ENCODE measurements at regions not wholly inside any gene's neighbourhood (a gene's known extent, or its start where the extent isn't known, plus 50 kb on each side); places are given as distances from the start of the nearest gene placed in this dataset.
"Not testable (repeated sequence)": the region's sequence is repeated elsewhere in the genome, so short reads cannot be mapped to it uniquely, and the experiment has no call there.

DNA sequence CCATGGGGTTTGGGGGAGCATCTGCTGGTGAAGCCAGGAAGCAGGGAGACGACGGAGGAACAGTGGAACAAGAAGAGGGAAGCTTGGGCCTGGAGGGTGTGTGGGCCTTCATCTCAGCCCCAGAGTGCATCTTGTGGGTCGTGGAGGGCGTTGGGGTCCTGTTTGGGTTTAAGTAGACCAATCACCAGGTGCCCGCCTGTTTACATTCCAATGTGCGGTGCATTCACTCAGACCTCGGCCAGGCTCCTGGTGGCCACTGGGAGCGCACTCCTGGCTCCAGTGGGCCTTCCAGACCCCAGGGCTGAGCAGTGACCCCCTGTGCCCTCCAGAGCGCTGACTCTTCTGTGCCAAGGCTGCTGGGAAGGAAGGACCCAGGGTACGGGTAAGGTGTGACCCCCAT is 293.7 kb downstream of the NDUFA10 start:
- Histone ChIP-seq H3K27me3 (ENCODE audit: insufficient read depth, poor library complexity, severe bottlenecking) (no peaks in the 10 kb centered on the region), H3K27ac (replicated peaks) (no peak overlapping the region), H3K4me3 (replicated peaks; ENCODE audit: insufficient read depth, low read length) (no peak overlapping the region)
- TF ChIP-seq, protein P1, sequence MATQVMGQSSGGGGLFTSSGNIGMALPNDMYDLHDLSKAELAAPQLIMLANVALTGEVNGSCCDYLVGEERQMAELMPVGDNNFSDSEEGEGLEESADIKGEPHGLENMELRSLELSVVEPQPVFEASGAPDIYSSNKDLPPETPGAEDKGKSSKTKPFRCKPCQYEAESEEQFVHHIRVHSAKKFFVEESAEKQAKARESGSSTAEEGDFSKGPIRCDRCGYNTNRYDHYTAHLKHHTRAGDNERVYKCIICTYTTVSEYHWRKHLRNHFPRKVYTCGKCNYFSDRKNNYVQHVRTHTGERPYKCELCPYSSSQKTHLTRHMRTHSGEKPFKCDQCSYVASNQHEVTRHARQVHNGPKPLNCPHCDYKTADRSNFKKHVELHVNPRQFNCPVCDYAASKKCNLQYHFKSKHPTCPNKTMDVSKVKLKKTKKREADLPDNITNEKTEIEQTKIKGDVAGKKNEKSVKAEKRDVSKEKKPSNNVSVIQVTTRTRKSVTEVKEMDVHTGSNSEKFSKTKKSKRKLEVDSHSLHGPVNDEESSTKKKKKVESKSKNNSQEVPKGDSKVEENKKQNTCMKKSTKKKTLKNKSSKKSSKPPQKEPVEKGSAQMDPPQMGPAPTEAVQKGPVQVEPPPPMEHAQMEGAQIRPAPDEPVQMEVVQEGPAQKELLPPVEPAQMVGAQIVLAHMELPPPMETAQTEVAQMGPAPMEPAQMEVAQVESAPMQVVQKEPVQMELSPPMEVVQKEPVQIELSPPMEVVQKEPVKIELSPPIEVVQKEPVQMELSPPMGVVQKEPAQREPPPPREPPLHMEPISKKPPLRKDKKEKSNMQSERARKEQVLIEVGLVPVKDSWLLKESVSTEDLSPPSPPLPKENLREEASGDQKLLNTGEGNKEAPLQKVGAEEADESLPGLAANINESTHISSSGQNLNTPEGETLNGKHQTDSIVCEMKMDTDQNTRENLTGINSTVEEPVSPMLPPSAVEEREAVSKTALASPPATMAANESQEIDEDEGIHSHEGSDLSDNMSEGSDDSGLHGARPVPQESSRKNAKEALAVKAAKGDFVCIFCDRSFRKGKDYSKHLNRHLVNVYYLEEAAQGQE (IDR thresholded peaks at IDR 0.05; ENCODE audit: insufficient replicate concordance, low read depth): no peak
- TF ChIP-seq, protein P2, sequence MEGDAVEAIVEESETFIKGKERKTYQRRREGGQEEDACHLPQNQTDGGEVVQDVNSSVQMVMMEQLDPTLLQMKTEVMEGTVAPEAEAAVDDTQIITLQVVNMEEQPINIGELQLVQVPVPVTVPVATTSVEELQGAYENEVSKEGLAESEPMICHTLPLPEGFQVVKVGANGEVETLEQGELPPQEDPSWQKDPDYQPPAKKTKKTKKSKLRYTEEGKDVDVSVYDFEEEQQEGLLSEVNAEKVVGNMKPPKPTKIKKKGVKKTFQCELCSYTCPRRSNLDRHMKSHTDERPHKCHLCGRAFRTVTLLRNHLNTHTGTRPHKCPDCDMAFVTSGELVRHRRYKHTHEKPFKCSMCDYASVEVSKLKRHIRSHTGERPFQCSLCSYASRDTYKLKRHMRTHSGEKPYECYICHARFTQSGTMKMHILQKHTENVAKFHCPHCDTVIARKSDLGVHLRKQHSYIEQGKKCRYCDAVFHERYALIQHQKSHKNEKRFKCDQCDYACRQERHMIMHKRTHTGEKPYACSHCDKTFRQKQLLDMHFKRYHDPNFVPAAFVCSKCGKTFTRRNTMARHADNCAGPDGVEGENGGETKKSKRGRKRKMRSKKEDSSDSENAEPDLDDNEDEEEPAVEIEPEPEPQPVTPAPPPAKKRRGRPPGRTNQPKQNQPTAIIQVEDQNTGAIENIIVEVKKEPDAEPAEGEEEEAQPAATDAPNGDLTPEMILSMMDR (IDR thresholded peaks at IDR 0.05; ENCODE audit: insufficient read depth, low read length): no peak
- TF ChIP-seq SPI1 (IDR thresholded peaks at IDR 0.05; ENCODE audit: borderline replicate concordance, low read depth) (no peak), POLR2AphosphoS5 (IDR thresholded peaks at IDR 0.05; ENCODE audit: low read depth) (no peak), GABPA (IDR thresholded peaks at IDR 0.05; ENCODE audit: low read depth) (no peak)
- no peak for DNase-seq (ENCODE audit: low read depth in 1 of 2, low spot score in 1 of 2)

DNA sequence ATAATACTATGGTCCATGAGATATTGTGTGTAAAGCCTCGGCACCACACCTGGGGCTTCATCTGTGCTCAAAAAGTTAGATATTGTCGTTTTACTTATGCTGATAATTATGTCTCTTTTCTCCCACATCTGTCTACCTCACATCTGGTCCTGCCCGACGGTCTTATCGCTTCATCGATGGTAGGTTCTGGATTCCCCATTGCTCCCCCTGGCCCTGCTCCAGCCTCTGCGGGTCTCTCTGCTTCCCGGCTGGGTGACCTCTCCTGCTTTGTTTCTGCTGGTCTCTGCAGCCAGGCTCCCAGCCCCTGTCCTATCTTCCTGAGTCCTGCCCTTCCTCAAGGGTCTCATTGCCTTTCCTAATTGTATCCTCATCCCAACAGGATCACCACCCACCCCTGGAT is 294.2 kb downstream of the NDUFA10 start:
- TF ChIP-seq, protein P2 (IDR thresholded peaks at IDR 0.05; ENCODE audit: insufficient read depth, low read length): no peak
- TF ChIP-seq GABPA (IDR thresholded peaks at IDR 0.05; ENCODE audit: low read depth) (no peak), SPI1 (IDR thresholded peaks at IDR 0.05; ENCODE audit: borderline replicate concordance, low read depth) (no peak), POLR2AphosphoS5 (IDR thresholded peaks at IDR 0.05; ENCODE audit: low read depth) (no peak)
- TF ChIP-seq, protein P1 (IDR thresholded peaks at IDR 0.05; ENCODE audit: insufficient replicate concordance, low read depth): no peak
- Histone ChIP-seq H3K27ac (replicated peaks) (no peak overlapping the region), H3K4me3 (replicated peaks; ENCODE audit: insufficient read depth, low read length) (no peak overlapping the region), H3K27me3 (ENCODE audit: insufficient read depth, poor library complexity, severe bottlenecking) (no peaks in the 10 kb centered on the region)
- DNase-seq (ENCODE audit: low read depth in 1 of 2, low spot score in 1 of 2): no peak

DNA sequence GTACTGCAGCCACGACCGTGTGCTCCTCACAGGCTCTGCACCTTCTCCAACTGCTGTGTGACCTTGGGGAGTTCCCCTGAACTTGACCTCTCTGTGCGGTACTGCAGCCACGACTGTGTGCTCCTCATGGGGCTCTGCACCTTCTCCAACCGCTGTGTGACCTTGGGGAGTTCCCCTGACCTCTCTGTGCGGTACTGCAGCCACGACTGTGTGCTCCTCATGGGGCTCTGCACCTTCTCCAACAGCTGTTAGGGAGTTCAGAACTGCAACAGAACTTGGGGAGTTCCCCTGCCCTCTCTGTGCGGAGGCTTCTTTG is 294.6 kb downstream of the NDUFA10 start:
- DNase-seq (ENCODE audit: low read depth in 1 of 2, low spot score in 1 of 2); H3K27ac ChIP-seq (replicated peaks); H3K27me3 ChIP-seq (ENCODE audit: insufficient read depth, poor library complexity, severe bottlenecking); H3K4me3 ChIP-seq (replicated peaks; ENCODE audit: insufficient read depth, low read length): not testable (repeated sequence)

DNA sequence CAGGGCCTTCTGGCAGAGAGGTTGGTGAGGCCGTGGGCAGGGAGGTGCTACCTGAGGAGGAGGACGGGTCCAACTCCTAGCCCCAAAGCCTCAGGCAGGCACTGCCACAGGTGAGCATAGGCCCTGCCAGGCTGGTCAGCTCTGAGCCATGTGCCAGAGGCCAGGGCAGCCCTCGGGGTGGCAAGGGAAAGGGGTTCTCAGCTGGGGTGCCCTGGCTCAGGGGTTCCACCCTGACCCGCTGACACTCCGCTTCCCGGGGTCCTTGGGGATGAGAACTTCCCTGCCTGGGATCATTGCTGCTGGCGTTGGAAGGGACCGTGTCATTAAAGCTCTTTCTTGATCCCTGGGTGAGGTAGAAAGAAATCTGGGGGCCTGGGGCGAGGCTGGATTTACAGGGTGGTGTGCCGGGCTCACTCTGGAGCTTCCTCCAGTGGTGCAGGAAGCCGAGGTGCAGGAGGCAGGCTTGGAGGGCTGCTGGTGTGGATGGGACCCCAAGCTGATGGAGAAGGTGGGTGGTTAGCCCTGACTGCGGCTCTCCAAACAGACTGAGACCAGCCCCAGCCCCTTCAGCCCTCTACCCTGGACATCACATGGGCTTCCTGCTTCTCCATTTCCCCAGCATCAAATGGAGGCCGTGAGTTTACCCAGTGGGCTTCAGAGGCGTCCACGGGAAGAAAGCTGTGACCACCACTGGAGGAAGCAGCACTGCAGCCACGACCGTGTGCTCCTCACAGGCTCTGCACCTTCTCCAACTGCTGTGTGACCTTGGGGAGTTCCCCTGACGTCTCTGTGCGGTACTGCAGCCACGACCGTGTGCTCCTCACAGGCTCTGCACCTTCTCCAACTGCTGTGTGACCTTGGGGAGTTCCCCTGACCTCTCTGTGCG is 295.2 kb downstream of the NDUFA10 start:
- no peak for TF ChIP-seq GABPA (IDR thresholded peaks at IDR 0.05; ENCODE audit: low read depth)
- TF ChIP-seq, protein P1 (IDR thresholded peaks at IDR 0.05; ENCODE audit: insufficient replicate concordance, low read depth): no peak
- no peak for TF ChIP-seq SPI1 (IDR thresholded peaks at IDR 0.05; ENCODE audit: borderline replicate concordance, low read depth)
- TF ChIP-seq, protein P2 (IDR thresholded peaks at IDR 0.05; ENCODE audit: insufficient read depth, low read length): no peak
- TF ChIP-seq POLR2AphosphoS5 (IDR thresholded peaks at IDR 0.05; ENCODE audit: low read depth): no peak
- no peak for DNase-seq (ENCODE audit: low read depth in 1 of 2, low spot score in 1 of 2)
- no peak overlapping the region for H3K4me3 ChIP-seq (replicated peaks; ENCODE audit: insufficient read depth, low read length)
- no peaks in the 10 kb centered on the region for H3K27me3 ChIP-seq (ENCODE audit: insufficient read depth, poor library complexity, severe bottlenecking)
- no peak overlapping the region for H3K27ac ChIP-seq (replicated peaks)
